Panc1 (cell line): ENCODE measurements at regions not wholly inside any gene's neighbourhood (a gene's known extent, or its start where the extent isn't known, plus 50 kb on each side); places are given as distances from the start of the nearest gene placed in this dataset.

ENCODE experiments used
- POLR2AphosphoS5 ChIP-seq: IDR thresholded peaks from 2 replicates; pipeline ENCODE4 v1.6.1; 2012; ENCODE audit warnings: mild to moderate bottlenecking, low read depth, low read length, moderate library complexity
- REST ChIP-seq, 2 experiments: IDR thresholded peaks; 2 replicates each; pipeline ENCODE4 v1.6.1; 2011 to 2012; ENCODE audit warnings: low read depth in 2 of 2, control low read depth in 1 of 2, low read length in 1 of 2, mild to moderate bottlenecking in 1 of 2, moderate library complexity in 1 of 2; ENCODE audit not compliant: insufficient read depth in 1 of 2
- TCF7L2 ChIP-seq: IDR thresholded peaks from 2 replicates; pipeline ENCODE4 v1.6.1; 2011; ENCODE audit warnings: mild to moderate bottlenecking, low read depth, low read length, inconsistent platforms
- TF ChIP-seq, protein P1 (sequence below): fragments of 450-650 bp; IDR thresholded peaks from 2 replicates; pipeline ENCODE4 v1.5.1; 2017; ENCODE audit warnings: mild to moderate bottlenecking

- TF ChIP-seq, protein P1, sequence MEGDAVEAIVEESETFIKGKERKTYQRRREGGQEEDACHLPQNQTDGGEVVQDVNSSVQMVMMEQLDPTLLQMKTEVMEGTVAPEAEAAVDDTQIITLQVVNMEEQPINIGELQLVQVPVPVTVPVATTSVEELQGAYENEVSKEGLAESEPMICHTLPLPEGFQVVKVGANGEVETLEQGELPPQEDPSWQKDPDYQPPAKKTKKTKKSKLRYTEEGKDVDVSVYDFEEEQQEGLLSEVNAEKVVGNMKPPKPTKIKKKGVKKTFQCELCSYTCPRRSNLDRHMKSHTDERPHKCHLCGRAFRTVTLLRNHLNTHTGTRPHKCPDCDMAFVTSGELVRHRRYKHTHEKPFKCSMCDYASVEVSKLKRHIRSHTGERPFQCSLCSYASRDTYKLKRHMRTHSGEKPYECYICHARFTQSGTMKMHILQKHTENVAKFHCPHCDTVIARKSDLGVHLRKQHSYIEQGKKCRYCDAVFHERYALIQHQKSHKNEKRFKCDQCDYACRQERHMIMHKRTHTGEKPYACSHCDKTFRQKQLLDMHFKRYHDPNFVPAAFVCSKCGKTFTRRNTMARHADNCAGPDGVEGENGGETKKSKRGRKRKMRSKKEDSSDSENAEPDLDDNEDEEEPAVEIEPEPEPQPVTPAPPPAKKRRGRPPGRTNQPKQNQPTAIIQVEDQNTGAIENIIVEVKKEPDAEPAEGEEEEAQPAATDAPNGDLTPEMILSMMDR = no peak
- TF ChIP-seq REST (IDR thresholded peaks at IDR 0.05; ENCODE audit: insufficient read depth in 1 of 2, low read depth in 2 of 2, low read length in 1 of 2) = no peak
- TF ChIP-seq TCF7L2 = no peak
- TF ChIP-seq POLR2AphosphoS5 = no peak
Observed at GRCh38 chr2:221347471-221347870, 224.6 kb downstream of the EPHA4 start.
